ENCODE measurements at regions not wholly inside any gene's neighbourhood (a gene's known extent, or its start where the extent isn't known, plus 50 kb on each side); places are given as distances from the start of the nearest gene placed in this dataset.

DNA sequence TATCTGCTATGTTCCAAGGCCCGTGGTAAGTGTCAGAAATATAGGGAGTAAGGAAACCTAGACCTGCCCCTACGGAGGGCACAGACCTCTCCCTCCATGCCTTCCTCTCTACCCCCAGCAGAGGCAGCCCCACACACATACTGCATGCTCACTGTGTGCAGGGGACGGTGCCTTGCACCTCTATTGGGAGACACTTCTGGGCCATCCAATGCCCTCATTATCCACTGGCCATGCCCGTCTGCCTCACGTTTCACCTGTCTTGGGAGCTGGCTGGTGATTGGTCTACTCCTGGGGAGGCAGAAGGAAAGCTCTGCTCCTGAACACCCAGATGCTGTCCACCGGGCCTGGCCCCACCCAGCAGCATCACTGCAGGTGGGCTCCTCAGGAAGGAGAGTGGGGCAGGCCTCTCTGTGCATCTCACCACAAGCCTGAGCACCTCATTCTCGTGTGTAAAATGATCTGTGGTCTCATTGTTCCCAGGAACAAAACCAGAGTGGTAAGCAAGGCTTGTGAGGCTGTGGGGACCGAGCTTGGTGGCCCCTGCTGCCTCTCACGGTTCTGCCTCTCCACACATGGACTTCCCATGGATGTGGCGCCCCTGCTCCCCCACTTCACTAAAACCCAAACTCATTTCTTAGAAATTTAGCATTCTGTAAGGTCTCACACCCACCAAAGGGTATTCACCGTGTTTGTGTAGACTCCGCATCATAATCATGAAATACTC, 312.5 kb upstream of the HS6ST1 start:
- no peak for ATAC-seq
- intact Hi-C loops (cut with DNase I; ENCODE audit: low total_unique reads) = no loop called here

DNA sequence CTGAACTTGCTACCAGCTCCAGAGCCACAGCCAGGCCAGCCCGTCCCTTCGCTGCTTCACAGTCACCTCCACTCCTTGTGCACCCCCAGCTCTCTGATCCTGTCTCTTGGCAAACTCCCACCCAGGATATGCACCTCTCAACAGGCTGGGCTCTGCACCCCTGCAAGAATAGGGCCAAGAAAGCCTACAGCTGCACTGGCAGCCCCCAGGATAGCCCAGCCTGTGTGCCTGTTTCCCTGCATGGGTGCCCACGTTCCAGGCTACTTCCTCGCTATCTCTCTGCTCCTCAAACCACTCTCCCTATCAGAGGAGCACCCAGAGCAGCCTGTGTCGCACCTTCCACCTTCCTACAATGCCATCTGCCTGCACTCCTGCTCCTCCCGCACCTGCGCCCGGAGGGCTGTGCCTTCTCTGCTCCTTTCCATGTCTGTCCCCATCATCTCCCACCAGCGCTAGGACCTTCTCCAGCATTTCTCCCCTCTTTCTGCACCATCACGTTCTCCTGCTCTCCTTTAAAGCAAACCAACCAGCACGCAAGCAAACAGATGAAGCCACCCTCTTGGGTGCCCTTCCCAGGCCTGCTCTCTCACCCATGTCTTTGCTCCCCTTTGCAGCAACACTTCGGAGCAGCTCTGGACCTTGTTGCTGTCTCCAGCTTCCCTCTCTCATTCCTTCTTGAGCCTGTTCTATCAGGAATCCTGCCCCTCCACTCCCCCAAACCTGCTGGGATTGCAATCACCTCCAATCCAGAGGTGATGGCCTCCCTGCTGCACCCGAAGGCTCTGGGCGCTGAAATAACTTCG, 313.2 kb upstream of the HS6ST1 start:
- no peak overlapping the region for H3K27ac ChIP-seq
- ATAC-seq (no peak), DNase-seq (no peak)
- no peaks in the 10 kb centered on the region for H3K27me3 ChIP-seq
- no peak for TF ChIP-seq POLR2A (IDR thresholded peaks at IDR 0.05)
- TF ChIP-seq, protein P1, sequence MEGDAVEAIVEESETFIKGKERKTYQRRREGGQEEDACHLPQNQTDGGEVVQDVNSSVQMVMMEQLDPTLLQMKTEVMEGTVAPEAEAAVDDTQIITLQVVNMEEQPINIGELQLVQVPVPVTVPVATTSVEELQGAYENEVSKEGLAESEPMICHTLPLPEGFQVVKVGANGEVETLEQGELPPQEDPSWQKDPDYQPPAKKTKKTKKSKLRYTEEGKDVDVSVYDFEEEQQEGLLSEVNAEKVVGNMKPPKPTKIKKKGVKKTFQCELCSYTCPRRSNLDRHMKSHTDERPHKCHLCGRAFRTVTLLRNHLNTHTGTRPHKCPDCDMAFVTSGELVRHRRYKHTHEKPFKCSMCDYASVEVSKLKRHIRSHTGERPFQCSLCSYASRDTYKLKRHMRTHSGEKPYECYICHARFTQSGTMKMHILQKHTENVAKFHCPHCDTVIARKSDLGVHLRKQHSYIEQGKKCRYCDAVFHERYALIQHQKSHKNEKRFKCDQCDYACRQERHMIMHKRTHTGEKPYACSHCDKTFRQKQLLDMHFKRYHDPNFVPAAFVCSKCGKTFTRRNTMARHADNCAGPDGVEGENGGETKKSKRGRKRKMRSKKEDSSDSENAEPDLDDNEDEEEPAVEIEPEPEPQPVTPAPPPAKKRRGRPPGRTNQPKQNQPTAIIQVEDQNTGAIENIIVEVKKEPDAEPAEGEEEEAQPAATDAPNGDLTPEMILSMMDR (IDR thresholded peaks at IDR 0.05 in 4 of 5, conservative IDR thresholded peaks at IDR 0.05 in 1 of 5) = no peak
- no peaks in the 10 kb centered on the region for H3K9me3 ChIP-seq
- in situ Hi-C loops (cut with MboI; ENCODE audit: low sequenced_read_pairs in 4 of 4) = no loop called here
- no peaks in the 10 kb centered on the region for H3K4me1 ChIP-seq
- no peak overlapping the region for H3K4me3 ChIP-seq
- intact Hi-C loops (cut with DNase I; ENCODE audit: low total_unique reads) = no loop called here
- no peaks in the 10 kb centered on the region for H3K36me3 ChIP-seq

More for the DNA sequence above, 312.5 kb upstream of the HS6ST1 start:
- Histone ChIP-seq H3K36me3 (no peaks in the 10 kb centered on the region), H3K9me3 (no peaks in the 10 kb centered on the region), H3K27ac (no peak overlapping the region), H3K27me3 (no peaks in the 10 kb centered on the region), H3K4me3 (no peak overlapping the region), H3K4me1 (no peaks in the 10 kb centered on the region)
- in situ Hi-C loops (cut with MboI; ENCODE audit: low sequenced_read_pairs in 4 of 4) = no loop called here
- DNase-seq = no peak
- TF ChIP-seq, protein P1 (IDR thresholded peaks at IDR 0.05 in 4 of 5, conservative IDR thresholded peaks at IDR 0.05 in 1 of 5) = no peak
- no peak for TF ChIP-seq POLR2A (IDR thresholded peaks at IDR 0.05)

DNA sequence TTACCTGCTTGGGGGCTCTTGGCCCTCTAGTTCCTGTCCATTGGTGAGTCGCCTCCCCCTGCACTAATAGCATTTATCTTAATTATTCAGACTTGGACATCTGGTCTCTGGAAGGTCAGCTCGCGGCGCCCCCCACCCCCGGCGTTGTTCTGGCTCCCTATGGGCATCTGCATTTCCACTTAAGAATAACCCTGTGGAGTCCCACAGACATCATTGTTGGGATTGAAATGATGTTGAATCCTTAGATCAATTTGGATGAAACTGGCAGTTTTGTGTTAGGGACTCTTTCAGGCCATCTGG, 313.8 kb upstream of the HS6ST1 start:
- Histone ChIP-seq H3K36me3 (no peaks in the 10 kb centered on the region), H3K4me1 (no peaks in the 10 kb centered on the region), H3K4me3 (no peak overlapping the region), H3K9me3 (no peaks in the 10 kb centered on the region), H3K27ac (no peak overlapping the region), H3K27me3 (no peaks in the 10 kb centered on the region)
- no peak for TF ChIP-seq POLR2A (IDR thresholded peaks at IDR 0.05)
- TF ChIP-seq, protein P1 (IDR thresholded peaks at IDR 0.05 in 4 of 5, conservative IDR thresholded peaks at IDR 0.05 in 1 of 5) = no peak
- ATAC-seq (no peak), DNase-seq (no peak)
- in situ Hi-C loops (cut with MboI; ENCODE audit: low sequenced_read_pairs in 4 of 4) (no loop called here), intact Hi-C loops (cut with DNase I; ENCODE audit: low total_unique reads) (no loop called here)

DNA sequence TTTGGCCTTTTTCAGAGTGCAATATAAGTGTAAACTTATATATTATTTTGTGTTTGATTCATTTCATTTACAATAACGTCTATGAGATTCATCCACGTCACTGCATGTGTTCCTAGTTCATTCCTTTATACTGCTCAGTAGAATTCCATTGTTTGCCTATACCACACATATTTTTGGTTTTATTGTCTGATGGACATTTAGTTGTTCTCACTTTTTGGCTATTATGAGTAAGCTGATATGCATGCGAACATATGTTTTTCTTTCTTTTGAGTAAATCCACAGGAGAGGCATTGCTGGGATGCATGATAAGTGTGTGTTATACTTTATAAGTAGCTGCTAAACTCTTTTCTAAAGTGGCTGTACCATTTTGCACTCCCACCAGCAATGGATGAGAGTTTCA, 314.8 kb upstream of the HS6ST1 start:
- Histone ChIP-seq H3K27ac (no peak overlapping the region), H3K4me1 (no peaks in the 10 kb centered on the region), H3K4me3 (no peak overlapping the region), H3K27me3 (no peaks in the 10 kb centered on the region), H3K9me3 (no peaks in the 10 kb centered on the region), H3K36me3 (no peaks in the 10 kb centered on the region)
- TF ChIP-seq, protein P1 (IDR thresholded peaks at IDR 0.05 in 4 of 5, conservative IDR thresholded peaks at IDR 0.05 in 1 of 5) = no peak
- TF ChIP-seq POLR2A (IDR thresholded peaks at IDR 0.05) = no peak
- no peak for ATAC-seq
- intact Hi-C loops (cut with DNase I; ENCODE audit: low total_unique reads) = no loop called here
- DNase-seq = no peak
- in situ Hi-C loops (cut with MboI; ENCODE audit: low sequenced_read_pairs in 4 of 4) = no loop called here
